ENCODE measurements at regions not wholly inside any gene's neighbourhood (a gene's known extent, or its start where the extent isn't known, plus 50 kb on each side); places are given as distances from the start of the nearest gene placed in this dataset.

- no peak for TF ChIP-seq CTCF (IDR thresholded peaks at IDR 0.05; ENCODE audit: insufficient read depth, low read depth, low read length, missing control alignments)
- no peak for DNase-seq (ENCODE audit: low read depth)
- H3K4me3 ChIP-seq (ENCODE audit: low read length) = no peak overlapping the region
Measured at GRCh38 chr6:132933090-132933489, 118.7 kb downstream of the RPS12 start.

DNA sequence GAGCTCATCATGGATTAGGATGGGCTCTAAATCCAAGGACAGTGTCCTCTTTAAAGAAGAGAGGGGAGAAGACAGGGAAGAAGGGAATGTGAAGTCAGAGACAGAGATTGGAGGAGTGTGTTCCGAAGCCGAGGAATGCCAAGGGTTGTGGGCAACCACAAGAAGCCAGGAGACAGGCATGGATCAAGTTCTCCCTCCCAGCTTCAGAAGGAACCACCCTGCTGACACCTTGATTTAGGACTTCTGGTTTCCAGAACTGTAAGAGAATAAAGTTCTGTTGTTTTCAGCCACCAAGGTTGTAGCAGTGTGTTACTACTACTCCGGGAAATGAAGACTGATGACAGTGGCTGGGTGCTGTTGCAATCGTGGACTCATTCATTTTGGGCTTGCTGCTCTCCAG lies 120.1 kb downstream of the RPS12 start:
- DNase-seq (ENCODE audit: low read depth) = peak; percentile 13
- no peak overlapping the region for H3K4me3 ChIP-seq (ENCODE audit: low read length)
- no peak for TF ChIP-seq CTCF (IDR thresholded peaks at IDR 0.05; ENCODE audit: insufficient read depth, low read depth, low read length, missing control alignments)

GRCh38 chr6:132936646-132937045 lies 122.3 kb downstream of the RPS12 start:
- no peak for DNase-seq (ENCODE audit: low read depth)
- no peak overlapping the region for H3K4me3 ChIP-seq (ENCODE audit: low read length)
- TF ChIP-seq CTCF (IDR thresholded peaks at IDR 0.05; ENCODE audit: insufficient read depth, low read depth, low read length, missing control alignments) = no peak

GRCh38 chr6:132937466-132937906 lies 123.1 kb downstream of the RPS12 start:
- DNase-seq (ENCODE audit: low read depth) = peak; percentile 69
- TF ChIP-seq CTCF (IDR thresholded peaks at IDR 0.05; ENCODE audit: insufficient read depth, low read depth, low read length, missing control alignments) = peak; percentile 74
- H3K4me3 ChIP-seq (ENCODE audit: low read length) = no peak overlapping the region

DNA sequence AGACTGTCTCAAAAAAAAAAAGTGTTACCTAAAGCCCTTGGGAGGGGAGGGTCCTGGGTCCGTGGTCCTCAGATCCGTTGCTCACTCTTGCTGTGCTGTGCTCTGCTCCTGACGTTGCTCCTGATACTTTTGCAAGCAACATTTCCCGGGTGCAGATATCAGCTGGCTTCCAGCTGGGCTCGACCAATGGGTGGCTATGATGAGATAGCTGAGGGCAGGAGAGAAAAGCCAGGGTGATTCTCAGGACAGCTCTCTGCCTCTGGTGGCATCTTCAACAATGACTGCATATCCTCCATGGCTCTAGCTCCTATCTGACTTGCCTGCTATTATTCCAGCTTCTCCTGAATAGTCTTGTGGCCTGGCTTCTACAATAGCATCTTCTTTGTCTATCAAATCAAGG lies 134.5 kb downstream of the RPS12 start:
- TF ChIP-seq CTCF (IDR thresholded peaks at IDR 0.05; ENCODE audit: insufficient read depth, low read depth, low read length, missing control alignments) = no peak
- DNase-seq (ENCODE audit: low read depth) = no peak
- H3K4me3 ChIP-seq (ENCODE audit: low read length) = no peak overlapping the region

- TF ChIP-seq CTCF (IDR thresholded peaks at IDR 0.05; ENCODE audit: insufficient read depth, low read depth, low read length, missing control alignments) = no peak
- no peak for DNase-seq (ENCODE audit: low read depth)
- no peak overlapping the region for H3K4me3 ChIP-seq (ENCODE audit: low read length)
Measured at GRCh38 chr6:132950566-132950965, 136.2 kb downstream of the RPS12 start.

- DNase-seq (ENCODE audit: low read depth) = peak; percentile 11
- no peak for TF ChIP-seq CTCF (IDR thresholded peaks at IDR 0.05; ENCODE audit: insufficient read depth, low read depth, low read length, missing control alignments)
- no peak overlapping the region for H3K4me3 ChIP-seq (ENCODE audit: low read length)
Measured at GRCh38 chr6:132952031-132952867, 137.9 kb downstream of the RPS12 start.

Measured in epithelial cell of esophagus (primary cell).